CD1c-positive myeloid dendritic cell (primary cell): ENCODE measurements at regions not wholly inside any gene's neighbourhood (a gene's known extent, or its start where the extent isn't known, plus 50 kb on each side); places are given as distances from the start of the nearest gene placed in this dataset.
"Not testable (repeated sequence)": the region's sequence is repeated elsewhere in the genome, so short reads cannot be mapped to it uniquely, and the experiment has no call there.

ENCODE experiments used
- DNase-seq: peaks from one replicate; pipeline ENCODE4 v3.0.0-alpha.2; 2016; ENCODE audit errors: extremely low spot score

- peak; percentile 26 for DNase-seq
Observed at GRCh38 chr1:173300061-173301044, 93.2 kb upstream of the TNFSF4 start.

- no peak for DNase-seq
Observed at GRCh38 chr1:173301507-173301906, 94.4 kb upstream of the TNFSF4 start.

GRCh38 chr1:173302366-173302765 lies 95.2 kb upstream of the TNFSF4 start:
- no peak for DNase-seq

- no peak for DNase-seq
Observed at GRCh38 chr1:173302890-173303829, 96.0 kb upstream of the TNFSF4 start.

- DNase-seq, result no peak
Observed at GRCh38 chr1:173303984-173304383, 96.9 kb upstream of the TNFSF4 start.

DNA sequence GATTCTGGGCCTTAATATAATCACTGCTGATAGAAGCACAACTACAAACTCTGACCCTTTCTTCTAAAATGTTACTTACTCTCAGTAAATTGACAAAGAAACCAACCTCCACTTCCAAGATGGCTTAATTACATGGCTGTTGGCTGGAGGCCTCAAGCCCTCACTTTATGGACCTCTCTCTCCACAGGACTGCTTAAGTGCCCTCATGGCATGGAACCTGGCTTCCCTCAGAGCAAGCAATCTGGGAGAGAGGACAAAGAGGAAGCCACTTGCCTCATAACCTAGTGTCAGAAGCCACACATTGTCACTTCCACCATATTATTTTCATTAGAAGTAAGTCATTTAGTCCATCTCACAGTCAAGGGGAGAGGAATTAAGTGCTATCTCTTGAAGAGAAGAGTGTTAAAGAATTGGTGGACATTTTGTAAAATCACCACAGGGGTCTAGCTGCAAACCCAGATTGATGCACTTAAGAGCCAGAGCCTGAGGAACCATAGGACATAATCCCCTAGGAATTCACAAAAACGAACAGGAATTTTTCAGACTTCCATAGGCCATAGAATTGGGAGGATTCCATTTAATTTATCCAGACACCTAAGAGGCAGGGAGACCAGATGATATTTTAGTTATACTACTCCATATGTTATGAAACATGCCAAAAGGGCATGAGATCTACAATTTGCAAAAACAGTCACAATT lies 97.5 kb upstream of the TNFSF4 start:
- no peak for DNase-seq

DNA sequence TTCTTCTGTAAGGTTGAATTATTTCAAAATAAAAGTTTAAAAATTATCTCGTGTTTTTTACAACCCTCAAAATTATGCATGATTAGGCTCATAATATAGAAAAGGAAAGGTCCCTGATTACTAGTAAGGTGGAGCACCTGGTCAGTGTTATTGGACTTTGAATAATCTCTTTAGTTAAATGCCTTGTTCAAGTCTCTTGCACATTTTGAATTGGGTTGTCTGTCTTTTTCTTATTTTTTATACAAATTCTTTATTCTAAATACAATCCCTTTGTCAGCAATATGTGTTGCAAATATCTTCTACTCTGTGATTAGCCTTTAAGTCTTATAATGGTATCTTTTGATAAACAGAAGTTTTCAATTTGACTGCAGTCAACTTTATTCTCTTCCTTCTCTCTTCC lies 100.7 kb upstream of the TNFSF4 start:
- no peak for DNase-seq

- DNase-seq, result no peak
Observed at GRCh38 chr1:173314656-173315055, 107.5 kb upstream of the TNFSF4 start.

DNA sequence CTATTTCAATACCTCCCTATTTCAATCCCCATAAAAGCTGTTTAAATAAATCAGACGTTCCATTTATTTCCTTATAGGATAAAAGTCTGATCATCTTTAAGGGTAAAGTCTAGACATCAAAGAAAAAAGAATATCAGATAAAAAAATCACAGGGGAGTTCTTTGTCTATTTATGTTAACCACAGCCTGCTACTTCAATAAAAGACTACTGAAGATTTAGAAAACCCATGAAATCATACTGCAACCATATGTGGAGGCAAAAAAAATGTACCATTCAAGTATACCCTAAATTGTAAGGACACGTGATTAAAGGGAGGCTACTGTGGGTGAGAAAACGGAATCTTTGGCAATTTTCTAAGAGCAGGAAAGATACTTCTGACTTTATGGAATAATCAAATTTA lies 108.2 kb upstream of the TNFSF4 start:
- no peak for DNase-seq

GRCh38 chr1:173318788-173319187 lies 111.7 kb upstream of the TNFSF4 start:
- DNase-seq, result no peak

DNA sequence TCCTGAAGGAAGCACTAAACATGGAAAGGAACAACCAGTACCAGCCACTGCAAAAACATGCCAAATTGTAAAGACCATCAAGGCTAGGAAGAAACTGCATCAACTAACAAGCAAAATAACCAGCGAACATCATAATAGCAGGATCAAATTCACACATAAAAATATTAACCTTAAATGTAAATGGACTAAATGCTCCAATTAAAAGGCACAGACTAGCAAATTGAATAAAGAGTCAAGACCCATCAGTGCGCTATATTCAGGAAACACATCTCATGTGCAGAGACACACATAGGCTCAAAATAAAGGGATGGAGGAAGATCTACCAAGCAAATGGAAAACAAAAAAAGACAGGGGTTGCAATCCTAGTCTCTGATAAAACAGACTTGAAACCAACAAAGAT lies 117.2 kb upstream of the TNFSF4 start:
- DNase-seq, result not testable (repeated sequence)

DNA sequence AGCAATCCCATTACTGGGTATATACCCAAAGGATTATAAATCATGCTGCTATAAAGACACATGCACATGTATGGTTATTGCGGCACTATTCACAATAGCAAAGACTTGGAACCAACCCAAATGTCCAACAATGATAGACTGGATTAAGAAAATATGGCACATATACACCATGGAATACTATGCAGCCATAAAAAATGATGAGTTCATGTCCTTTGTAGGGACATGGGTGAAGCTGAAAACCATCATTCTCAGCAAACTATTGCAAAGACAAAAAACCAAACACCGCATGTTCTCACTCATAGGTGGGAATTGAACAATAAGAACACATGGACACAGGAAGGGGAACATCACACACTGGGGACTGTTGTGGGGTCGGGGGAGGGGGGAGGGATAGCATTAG lies 120.9 kb upstream of the TNFSF4 start:
- not testable (repeated sequence) for DNase-seq

DNA sequence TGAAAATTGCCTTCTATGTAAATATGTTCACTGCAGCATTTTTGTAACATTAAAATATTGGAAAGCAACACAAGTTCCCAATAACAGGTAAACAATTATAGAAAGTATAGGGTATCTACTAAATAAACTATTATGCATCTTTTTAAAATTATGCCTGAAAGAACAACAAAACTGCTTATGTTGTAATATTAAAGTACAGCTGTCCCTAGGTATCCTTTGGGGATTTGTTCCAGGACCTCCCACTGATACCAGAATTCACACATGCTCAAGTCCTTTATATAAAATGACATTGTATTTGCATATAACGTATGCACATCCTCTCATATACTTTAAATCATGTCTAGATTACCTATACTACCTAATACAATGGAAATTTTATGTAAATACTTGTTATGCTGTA lies 121.8 kb upstream of the TNFSF4 start:
- DNase-seq, result no peak

GRCh38 chr1:173329726-173330125 lies 122.6 kb upstream of the TNFSF4 start:
- peak; percentile 46 for DNase-seq

GRCh38 chr1:173330149-173330951 lies 123.2 kb upstream of the TNFSF4 start:
- DNase-seq, result peak; percentile 62

DNA sequence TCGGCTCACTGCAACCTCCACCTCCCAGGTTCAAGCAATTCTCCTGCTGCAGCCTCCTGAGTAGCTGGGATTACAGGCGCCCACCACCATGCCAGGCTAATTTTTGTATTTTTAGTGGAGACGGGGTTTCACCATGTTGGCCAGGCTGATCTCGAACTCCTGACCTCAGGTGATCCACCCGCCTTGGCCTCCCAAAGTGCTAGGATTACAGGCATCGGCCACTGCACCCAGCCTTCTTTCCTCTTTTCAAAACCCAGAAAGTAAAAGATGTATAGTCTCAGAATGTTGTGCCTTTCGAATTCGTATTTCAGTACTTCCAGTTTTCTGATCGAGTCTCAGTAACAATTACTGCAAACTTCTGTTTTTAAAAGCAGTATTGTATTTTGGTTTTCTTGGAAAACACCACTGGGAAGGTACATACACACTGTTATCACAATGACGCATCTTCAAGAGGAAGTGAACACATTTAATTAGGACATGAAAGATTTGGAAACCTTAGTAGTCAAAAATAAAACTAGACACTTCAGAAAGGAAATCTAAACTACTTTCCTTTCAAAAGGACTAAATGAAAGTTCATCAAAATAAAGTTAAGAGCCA lies 123.9 kb upstream of the TNFSF4 start:
- DNase-seq, result peak; percentile 75

GRCh38 chr1:173332026-173332425 lies 124.9 kb upstream of the TNFSF4 start:
- DNase-seq, result peak; percentile 52

GRCh38 chr1:173333581-173333980 lies 126.5 kb upstream of the TNFSF4 start:
- DNase-seq, result peak; percentile 5

DNA sequence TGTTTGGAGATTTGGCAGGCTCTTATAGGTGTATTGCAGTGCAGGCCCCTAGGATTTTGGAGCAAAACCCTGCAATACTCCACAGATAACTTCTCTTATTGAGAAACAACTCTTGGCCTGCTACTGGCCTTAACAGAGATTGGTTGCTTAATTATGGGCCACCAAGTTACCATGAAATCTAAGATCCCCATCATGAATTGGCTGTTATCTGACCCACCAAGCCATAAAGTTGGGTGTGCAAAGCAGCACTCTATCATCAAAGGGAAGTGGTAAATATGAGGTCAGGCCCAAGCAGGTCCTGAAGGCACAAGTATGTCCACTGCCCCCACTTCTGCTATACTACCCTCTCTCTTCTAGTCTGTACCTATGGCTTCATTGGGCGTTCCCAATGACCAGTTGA lies 130.0 kb upstream of the TNFSF4 start:
- no peak for DNase-seq

DNA sequence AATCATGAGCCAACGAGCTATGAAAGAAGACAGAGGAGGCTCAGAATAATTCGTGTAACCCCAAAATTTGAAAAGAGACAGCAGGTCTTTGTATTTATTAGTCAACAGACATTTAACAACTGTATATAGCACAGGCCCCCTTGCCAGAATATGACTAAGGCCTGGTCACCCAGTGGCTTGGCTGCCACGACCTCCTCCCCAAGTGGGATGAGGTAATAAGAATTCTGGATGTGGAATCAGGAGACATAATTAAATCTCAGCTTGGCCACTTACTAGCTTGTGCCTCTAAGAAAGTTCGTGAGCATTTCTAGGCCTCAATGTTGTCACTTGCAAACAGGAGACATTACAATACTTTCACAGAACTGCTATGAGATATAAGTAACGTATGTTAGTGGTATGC lies 134.2 kb upstream of the TNFSF4 start:
- no peak for DNase-seq

DNA sequence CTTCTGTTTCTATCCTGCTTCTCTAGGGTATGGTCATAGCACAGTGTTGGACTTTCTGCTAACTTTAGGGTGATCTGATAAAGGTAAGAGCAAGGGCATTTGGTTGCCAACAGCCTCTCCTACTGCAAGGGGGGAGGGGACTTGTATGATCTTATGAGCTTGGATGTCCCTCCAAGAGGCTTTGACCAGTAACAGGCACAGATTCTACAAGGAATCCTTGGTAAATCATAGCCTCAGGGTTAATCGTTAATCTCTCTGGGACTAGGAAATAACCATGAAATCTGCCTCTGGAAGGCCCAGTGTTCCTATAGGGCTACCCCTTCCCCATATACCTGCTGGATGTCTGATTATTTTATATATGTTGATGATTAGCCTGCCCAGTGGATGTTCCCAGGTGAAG lies 134.8 kb upstream of the TNFSF4 start:
- DNase-seq, result no peak
